GM18868 (cell line): ENCODE measurements at regions not wholly inside any gene's neighbourhood (a gene's known extent, or its start where the extent isn't known, plus 50 kb on each side); places are given as distances from the start of the nearest gene placed in this dataset.

ENCODE experiments used
- ATAC-seq: cut with Tn5 transposase; IDR thresholded peaks from one replicate; pipeline ENCODE4 v1.9.1; 2021; ENCODE audit warnings: mild to moderate bottlenecking, moderate library complexity; ENCODE audit not compliant: unreplicated experiment

DNA sequence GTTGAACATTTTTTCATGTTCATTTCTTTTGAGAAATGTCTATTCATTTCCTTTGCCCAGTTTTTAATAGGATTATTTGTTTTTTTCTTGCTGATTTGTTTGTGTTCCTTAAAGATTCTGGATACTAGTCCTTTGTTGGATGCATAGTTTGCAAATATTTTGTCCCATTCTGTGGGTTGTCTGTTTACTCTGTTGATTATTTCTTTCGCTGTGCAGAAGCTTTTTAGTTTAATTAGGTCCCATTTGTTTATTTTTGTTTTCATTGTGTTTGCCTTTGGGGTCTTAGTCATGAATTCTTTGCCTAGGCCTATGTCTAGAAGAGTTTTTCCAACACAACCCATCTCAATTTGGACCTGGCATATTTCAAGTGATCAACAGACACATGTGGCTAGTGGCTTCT lies 116.1 kb upstream of the GALNT2 start:
- ATAC-seq: no peak

- no peak for ATAC-seq
Observed at GRCh38 chr1:229951856-229952534, 115.0 kb upstream of the GALNT2 start.

DNA sequence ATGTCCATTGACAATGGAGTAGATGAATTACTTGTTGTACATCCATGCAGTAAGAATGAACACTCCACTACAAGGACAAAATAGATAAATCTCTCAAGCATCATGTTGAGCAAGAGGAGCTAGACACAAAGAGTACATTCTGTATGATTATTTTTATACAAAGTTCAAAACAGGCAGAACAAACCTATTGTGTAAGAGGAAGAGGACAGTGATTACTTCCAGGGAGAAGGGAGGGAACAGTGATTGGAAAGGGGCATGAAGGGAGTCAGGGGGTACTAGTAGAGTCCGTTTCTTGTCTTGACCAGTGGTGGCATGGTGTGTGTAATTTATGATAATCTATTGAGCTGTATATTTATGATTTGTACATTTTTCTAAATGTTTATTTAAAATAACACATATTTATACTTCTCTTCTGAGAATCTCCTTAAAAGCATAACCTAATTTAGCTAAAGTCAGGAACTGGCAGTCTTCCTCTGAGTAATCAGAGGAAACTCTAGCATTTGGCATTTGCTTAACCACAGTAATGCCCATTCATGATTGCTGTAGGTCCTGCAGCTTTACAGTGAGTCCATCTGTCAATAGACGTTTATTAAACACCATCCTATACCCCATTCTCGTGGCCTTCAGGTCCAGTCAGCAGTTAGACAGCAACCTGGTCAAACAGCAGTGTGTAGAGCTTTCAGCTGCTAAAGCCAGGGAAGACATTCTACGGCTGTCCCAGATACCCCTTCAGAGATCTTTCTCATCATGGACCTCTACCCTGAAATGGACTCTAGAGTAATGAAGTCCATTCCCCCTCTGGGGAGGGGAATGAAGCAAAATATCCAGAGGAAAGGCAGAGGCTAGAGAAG lies 114.1 kb upstream of the GALNT2 start:
- ATAC-seq: no peak

DNA sequence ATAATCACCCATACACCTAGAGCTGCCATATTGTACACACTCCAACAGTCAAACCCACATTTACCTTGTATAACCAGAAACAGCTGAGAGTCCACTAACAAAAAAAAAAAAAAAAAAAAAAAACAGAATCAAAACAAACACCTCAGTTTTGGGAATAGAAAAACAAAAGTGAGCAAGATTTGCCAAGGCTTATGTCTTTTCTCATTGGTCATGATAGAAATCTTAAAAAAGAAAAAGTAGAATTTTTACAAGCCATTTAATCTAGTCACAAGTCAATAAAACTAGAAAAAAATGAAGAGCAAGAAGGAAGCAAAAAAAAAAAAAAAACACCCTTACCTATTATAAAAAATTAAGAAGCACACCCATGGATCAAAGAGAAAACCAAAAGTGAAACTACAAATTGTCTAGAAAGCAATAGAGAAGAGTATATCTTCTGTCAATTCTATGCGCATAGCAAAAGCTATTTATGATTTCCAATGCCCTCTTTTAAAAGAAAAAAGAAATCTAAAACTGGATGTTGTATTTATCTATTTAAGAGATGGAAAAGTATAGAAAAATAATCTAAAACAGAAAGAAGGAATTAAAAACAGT lies 113.2 kb upstream of the GALNT2 start:
- no peak for ATAC-seq

DNA sequence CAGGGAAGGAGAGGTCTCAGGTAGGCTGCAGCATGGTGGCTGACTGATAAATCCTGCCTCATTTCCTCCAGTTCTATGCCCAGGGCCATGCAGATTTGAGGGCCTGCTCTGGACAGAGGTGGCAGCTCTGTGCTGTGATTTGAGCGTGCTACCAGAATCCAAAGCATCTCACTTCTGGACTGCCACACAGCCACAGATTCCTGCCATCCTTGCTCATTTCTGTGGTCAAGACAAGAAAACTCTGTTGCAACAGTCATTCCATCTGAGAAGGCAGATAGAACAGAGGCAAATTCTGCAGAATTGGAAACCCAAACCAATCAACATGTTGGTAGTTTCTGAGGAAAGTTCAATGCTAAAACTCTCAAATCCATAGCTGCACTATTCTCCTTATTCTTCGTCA lies 102.8 kb upstream of the GALNT2 start:
- ATAC-seq: no peak

DNA sequence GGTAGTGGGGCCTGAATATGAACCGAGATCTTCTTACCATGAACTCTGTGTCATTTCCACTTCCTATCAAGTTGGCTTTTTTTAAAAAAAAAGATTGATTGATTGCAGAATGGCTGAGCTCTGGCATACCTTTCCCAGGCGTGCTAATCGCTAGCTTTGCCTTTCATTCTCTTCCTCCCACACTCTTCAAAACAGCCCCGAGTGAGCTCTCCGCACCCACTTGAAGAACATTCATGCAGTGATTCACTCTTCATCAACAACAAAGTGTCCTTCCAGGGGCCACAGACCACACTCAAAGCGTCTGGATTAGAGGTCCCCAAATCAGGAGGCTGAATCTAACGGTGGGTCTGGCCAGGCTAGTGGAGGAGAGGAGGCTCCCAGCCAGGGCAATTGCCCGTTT lies 96.3 kb upstream of the GALNT2 start:
- ATAC-seq: no peak

GRCh38 chr1:229971141-229971540 lies 95.9 kb upstream of the GALNT2 start:
- no peak for ATAC-seq

DNA sequence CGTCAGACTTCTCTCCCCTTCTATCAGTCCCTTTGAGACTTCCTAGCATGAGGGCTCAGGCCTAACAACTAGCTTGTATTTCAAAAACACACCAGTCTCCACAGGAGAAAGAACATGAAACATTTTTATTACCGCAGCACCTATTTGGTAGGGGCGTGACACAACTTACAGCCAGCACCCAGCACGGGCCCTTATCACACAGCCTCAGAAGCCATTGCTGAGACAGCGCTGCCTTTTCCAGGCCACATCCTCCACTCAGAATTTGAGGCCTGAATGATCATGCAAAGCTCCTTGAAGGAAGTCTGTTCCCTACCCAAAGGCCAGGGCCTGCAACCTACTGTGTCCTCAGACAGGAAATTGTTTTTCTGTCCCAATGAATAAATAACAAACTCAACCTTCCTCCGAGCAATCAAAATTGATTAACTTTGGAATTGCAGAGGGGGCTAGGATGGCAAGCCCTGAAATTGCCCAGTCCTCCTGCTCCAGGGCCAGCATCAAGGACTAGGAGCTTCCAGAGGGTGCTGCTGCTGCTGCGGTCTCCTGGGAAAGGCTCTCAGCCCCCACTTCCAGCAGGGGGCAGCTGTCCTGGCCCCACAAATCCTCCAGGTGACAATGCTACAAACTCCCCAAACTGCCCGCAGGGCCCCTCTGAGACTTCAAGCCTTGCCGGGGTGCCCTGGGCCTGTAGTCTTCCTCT lies 94.3 kb upstream of the GALNT2 start:
- ATAC-seq: no peak

DNA sequence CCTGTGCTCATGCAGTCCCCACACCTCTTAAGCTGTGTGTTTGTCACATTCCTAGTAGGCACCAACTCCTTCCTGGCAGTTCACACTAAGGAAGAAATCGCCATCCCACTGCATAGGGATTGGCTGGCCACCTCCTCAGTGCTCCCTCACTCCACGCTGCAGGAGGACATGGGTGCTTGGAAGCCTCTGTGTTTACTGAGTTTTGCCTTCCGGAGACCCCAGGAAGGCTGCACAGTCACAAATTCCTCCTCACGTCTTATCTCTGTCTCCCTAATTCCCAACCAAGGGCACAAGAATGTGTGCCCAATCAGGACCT lies 93.8 kb upstream of the GALNT2 start:
- ATAC-seq: no peak

DNA sequence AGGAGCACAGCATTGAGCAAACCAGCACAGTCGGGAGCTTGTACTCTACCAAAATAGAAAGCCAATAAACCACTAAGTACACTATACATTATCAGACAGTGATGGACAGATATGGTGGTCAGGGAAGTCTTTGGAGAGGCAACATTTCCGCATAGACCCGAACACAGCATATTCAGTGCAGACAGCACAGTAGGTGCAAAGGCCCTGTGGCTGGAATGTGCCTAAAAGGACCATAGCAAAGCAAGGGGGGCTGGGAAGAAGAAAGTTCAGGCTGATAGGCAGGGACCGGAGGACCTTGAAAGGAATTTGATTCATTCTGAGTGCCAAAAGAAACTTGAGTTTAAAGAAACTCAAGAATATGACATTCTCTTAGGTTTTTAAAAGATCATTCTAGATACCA lies 92.0 kb upstream of the GALNT2 start:
- ATAC-seq: no peak

DNA sequence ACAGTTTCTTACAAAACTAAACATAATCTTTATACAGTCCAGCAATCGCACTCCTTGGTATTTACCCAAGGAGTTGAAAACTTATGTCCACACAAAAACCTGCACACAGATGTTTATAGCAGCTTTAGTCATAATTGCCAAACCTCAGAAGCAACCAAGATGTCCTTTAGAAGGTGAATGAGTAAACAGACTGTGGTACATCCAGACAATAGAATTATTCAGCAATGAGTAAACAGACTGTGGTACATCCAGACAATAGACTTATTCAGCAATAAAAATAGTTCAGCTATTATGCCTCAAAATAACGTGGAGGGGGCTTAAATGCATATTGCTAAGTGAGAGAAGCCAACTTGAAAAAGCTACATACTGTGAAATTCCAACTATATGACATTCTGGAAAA lies 87.0 kb upstream of the GALNT2 start:
- ATAC-seq: no peak

DNA sequence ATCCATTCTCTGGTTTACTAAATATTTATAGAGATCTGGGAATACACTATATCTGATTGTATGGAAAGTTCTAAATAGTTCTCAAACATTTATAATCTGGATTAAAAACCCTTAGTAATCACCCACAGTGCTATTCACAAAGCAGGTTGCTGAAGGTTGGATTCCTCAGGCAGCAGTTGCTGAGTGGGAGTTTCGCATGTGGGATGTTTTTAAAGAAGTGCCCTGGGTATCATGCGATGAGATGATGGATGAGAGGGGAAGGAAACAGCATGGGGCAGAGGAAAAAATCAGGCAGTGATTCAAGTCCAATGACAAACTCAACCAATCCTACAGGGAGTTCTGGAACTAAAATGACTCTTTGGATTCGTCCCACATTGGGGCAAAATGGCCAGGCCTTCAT lies 85.3 kb upstream of the GALNT2 start:
- no peak for ATAC-seq

GRCh38 chr1:229984310-229984991 lies 82.6 kb upstream of the GALNT2 start:
- no peak for ATAC-seq

DNA sequence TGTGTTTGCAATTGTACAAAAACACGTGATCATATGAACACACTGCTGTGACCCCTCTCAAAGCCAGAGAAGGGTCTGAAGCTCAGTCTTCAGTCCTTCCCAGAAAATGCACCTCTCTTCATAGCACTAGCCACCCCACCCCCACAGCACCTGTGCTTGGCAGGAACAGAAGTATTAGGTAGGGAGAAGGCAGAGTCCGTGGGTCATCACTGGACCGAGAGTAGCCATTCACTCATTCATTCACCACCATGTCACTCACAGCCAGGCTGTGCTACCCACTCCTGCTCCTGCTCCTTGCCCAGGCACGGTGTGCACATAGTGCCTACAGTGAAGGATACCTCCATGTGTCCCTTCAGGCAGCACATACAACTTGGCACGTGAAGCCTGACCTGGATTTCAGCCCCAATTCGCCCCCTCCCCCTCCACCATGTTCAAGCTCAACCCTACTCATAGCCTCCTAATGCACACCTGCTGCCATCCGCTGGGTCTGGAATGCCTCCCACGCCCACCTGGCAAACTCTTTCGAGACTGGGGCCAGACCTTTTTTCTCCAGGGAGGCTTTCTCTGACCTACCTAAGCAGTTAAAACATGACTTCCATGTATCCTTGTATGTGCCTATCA lies 81.9 kb upstream of the GALNT2 start:
- no peak for ATAC-seq

- ATAC-seq: no peak
Observed at GRCh38 chr1:229985613-229986010, 81.4 kb upstream of the GALNT2 start.

DNA sequence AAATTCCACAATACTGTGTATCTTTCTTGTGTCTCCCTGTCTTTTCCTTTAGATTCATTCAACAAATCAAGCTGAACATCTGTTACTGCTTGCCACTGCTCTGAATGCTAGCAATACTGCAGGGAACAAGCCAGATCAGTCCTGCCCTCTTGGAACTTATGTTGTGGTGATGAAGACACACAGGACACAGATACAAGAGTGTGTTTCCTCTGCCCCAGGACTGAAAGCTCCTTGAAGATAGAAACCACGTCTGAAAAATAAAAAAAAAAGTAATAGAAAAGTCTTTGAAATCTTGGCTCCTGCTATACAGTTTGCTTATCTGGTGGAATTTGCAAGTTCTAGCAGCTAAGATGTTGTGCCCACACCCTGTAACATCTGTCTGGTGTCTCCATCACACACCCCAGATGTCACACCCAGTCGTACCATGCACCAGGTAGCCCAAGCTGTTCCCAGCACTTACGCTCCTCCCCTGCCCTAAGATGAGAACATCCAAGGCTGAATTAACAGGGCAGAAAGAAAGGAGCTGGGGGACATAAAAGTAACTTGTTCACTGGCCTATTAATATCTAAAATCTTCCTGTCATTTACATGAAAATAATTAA lies 80.2 kb upstream of the GALNT2 start:
- no peak for ATAC-seq

- ATAC-seq: no peak
Observed at GRCh38 chr1:229987953-229988352, 79.1 kb upstream of the GALNT2 start.

- ATAC-seq: no peak
Observed at GRCh38 chr1:229988534-229988933, 78.5 kb upstream of the GALNT2 start.

- no peak for ATAC-seq
Observed at GRCh38 chr1:229989591-229990248, 77.3 kb upstream of the GALNT2 start.

DNA sequence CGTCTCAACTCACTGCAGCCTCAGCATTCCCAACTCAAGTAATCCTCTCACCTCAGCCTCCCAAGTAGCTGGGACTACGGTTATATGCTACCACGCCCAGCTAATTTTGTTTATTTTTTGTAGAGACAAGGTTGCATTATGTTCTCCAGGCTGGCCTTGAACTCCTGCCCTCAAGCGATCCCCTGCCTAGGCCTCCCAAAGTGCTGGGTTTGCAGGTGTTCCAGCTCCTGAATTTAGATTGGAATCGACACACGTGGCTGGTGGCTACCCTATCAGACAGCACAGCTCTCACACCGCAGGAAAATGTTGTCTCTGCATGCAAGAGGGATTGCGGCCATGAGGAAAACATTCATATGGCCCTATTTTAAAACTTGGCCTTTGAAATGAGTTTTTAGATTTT lies 76.7 kb upstream of the GALNT2 start:
- no peak for ATAC-seq
